HEK293 (cell line): ENCODE measurements at regions not wholly inside any gene's neighbourhood (a gene's known extent, or its start where the extent isn't known, plus 50 kb on each side); places are given as distances from the start of the nearest gene placed in this dataset.

Experiments
- CTCF ChIA-PET: fragments of 350-600 bp; formaldehyde crosslinking; extraction: SDS; loops from one replicate; lab custom pipeline; 2021; ENCODE audit warnings: antibody characterized with exemption; lab: Yijun Ruan, JAX
- POLR2A ChIA-PET: fragments of 300-600 bp; formaldehyde crosslinking; extraction: SDS; loops from one replicate; lab custom pipeline; 2020; ENCODE audit warnings: antibody characterized with exemption, inconsistent platforms; lab: Yijun Ruan, JAX
- H3K27ac ChIP-seq: fragments of 200-500 bp; sonication (Bioruptor generic); 2 replicates; pipeline ENCODE4 v1.5.1; 2014; ENCODE audit warnings: low read depth, low read length, control low read depth, inconsistent platforms; ENCODE audit errors: extremely low read depth
- H3K36me3 ChIP-seq, 2 experiments: fragments of 200-500 bp in 1 of 2; sonication (Bioruptor generic) in 1 of 2; 1 replicate in 1 of 2; 2 replicates in 1 of 2; pipeline ENCODE4 v1.5.1; 2014 to 2017; ENCODE audit warnings: inconsistent platforms in 2 of 2, low read length in 2 of 2; ENCODE audit not compliant: control insufficient read depth in 2 of 2, insufficient read depth in 1 of 2
- H3K4me1 ChIP-seq: fragments of 200-500 bp; sonication (Bioruptor generic); 2 replicates; pipeline ENCODE4 v1.5.1; 2014; ENCODE audit warnings: mild to moderate bottlenecking, low read length, inconsistent platforms; ENCODE audit not compliant: control insufficient read depth, insufficient read depth
- H3K4me3 ChIP-seq: 2 replicates; pipeline ENCODE4 v1.5.1; 2011; ENCODE audit warnings: low read depth, mild to moderate bottlenecking, control low read depth, low read length, moderate library complexity
- H3K9me3 ChIP-seq: fragments of 200-500 bp; sonication (Bioruptor generic); 2 replicates; pipeline ENCODE4 v1.5.1; 2014; ENCODE audit warnings: low read depth, low read length, inconsistent platforms; ENCODE audit not compliant: control insufficient read depth, insufficient read depth
- BCL6B ChIP-seq: fragments of 450-650 bp; formaldehyde crosslinking; IDR thresholded peaks from 2 replicates; pipeline ENCODE4 v1.5.1; 2017; ENCODE audit warnings: missing biosample characterization, missing genetic modification characterization
- HIC1 ChIP-seq: fragments of 450-650 bp; formaldehyde crosslinking; IDR thresholded peaks from 2 replicates; pipeline ENCODE4 v1.5.1; 2016; ENCODE audit warnings: missing biosample characterization, missing genetic modification characterization
- KLF8 ChIP-seq: fragments of 450-650 bp; formaldehyde crosslinking; IDR thresholded peaks from 2 replicates; pipeline ENCODE4 v1.5.1; 2016; ENCODE audit warnings: missing biosample characterization, missing genetic modification characterization
- OSR2 ChIP-seq: fragments of 450-650 bp; formaldehyde crosslinking; IDR thresholded peaks from 2 replicates; pipeline ENCODE4 v1.5.1; 2016; ENCODE audit warnings: missing biosample characterization, missing genetic modification characterization
- PATZ1 ChIP-seq: fragments of 450-650 bp; formaldehyde crosslinking; IDR thresholded peaks from 2 replicates; pipeline ENCODE4 v1.5.1; 2016; ENCODE audit warnings: missing biosample characterization, missing genetic modification characterization
- PBX3 ChIP-seq: sonication (generic); formaldehyde crosslinking; IDR thresholded peaks from 2 replicates; pipeline ENCODE4 v1.8.1; 2022; ENCODE audit warnings: mild to moderate bottlenecking, moderate library complexity, missing genetic modification reagents
- WT1 ChIP-seq: fragments of 450-650 bp; formaldehyde crosslinking; IDR thresholded peaks from 2 replicates; pipeline ENCODE4 v1.5.1; 2016; ENCODE audit warnings: missing biosample characterization, missing genetic modification characterization
- ZBTB1 ChIP-seq: fragments of 450-650 bp; formaldehyde crosslinking; IDR thresholded peaks from 2 replicates; pipeline ENCODE4 v1.5.1; 2016; ENCODE audit warnings: missing biosample characterization, missing genetic modification characterization
- ZEB2 ChIP-seq: fragments of 450-650 bp; formaldehyde crosslinking; IDR thresholded peaks from 2 replicates; pipeline ENCODE4 v1.5.1; 2016; ENCODE audit warnings: missing biosample characterization, missing genetic modification characterization
- ZNF112 ChIP-seq: fragments of 450-650 bp; formaldehyde crosslinking; IDR thresholded peaks from 2 replicates; pipeline ENCODE4 v1.5.0; 2017; ENCODE audit warnings: missing biosample characterization, missing genetic modification characterization
- ZNF148 ChIP-seq: fragments of 450-650 bp; formaldehyde crosslinking; IDR thresholded peaks from 2 replicates; pipeline ENCODE4 v1.5.0; 2017; ENCODE audit warnings: missing biosample characterization, missing genetic modification characterization, borderline replicate concordance
- ZNF18 ChIP-seq: fragments of 450-650 bp; formaldehyde crosslinking; IDR thresholded peaks from 2 replicates; pipeline ENCODE4 v1.5.1; 2016; ENCODE audit warnings: missing biosample characterization, missing genetic modification characterization
- ZNF302 ChIP-seq: fragments of 450-650 bp; formaldehyde crosslinking; IDR thresholded peaks from 2 replicates; pipeline ENCODE4 v1.5.1; 2016; ENCODE audit warnings: missing biosample characterization, missing genetic modification characterization, low read depth
- ZNF350 ChIP-seq: fragments of 450-650 bp; formaldehyde crosslinking; IDR thresholded peaks from 2 replicates; pipeline ENCODE4 v1.5.0; 2017; ENCODE audit warnings: missing biosample characterization, mild to moderate bottlenecking, missing genetic modification characterization
- ZNF37A ChIP-seq: fragments of 450-650 bp; IDR thresholded peaks from 2 replicates; pipeline ENCODE4 v1.5.1; 2018; ENCODE audit warnings: missing biosample characterization, missing genetic modification characterization
- ZNF521 ChIP-seq: fragments of 450-650 bp; formaldehyde crosslinking; IDR thresholded peaks from 2 replicates; pipeline ENCODE4 v1.5.1; 2017; ENCODE audit warnings: missing biosample characterization, mild to moderate bottlenecking, missing genetic modification characterization
- ZNF561 ChIP-seq: fragments of 450-650 bp; IDR thresholded peaks from 2 replicates; pipeline ENCODE4 v1.5.1; 2018; ENCODE audit warnings: missing biosample characterization, missing genetic modification characterization, borderline replicate concordance
- ZNF580 ChIP-seq: fragments of 450-650 bp; formaldehyde crosslinking; IDR thresholded peaks from 2 replicates; pipeline ENCODE4 v1.5.1; 2016; ENCODE audit warnings: missing biosample characterization, missing genetic modification characterization
- ZNF660 ChIP-seq: fragments of 450-650 bp; IDR thresholded peaks from 2 replicates; pipeline ENCODE4 v1.5.1; 2018; ENCODE audit warnings: missing biosample characterization, mild to moderate bottlenecking, missing genetic modification characterization
- ZNF707 ChIP-seq: fragments of 450-650 bp; formaldehyde crosslinking; IDR thresholded peaks from 2 replicates; pipeline ENCODE4 v1.5.1; 2016; ENCODE audit warnings: missing biosample characterization, missing genetic modification characterization
- ZNF830 ChIP-seq: fragments of 450-650 bp; IDR thresholded peaks from 2 replicates; pipeline ENCODE4 v1.5.0; 2018; ENCODE audit warnings: missing biosample characterization, missing genetic modification characterization, low read depth, mild to moderate bottlenecking, moderate library complexity
- ZSCAN16 ChIP-seq: fragments of 450-650 bp; formaldehyde crosslinking; IDR thresholded peaks from 2 replicates; pipeline ENCODE4 v1.5.1; 2016; ENCODE audit warnings: missing biosample characterization, missing genetic modification characterization
- ZSCAN4 ChIP-seq: fragments of 450-650 bp; formaldehyde crosslinking; IDR thresholded peaks from 2 replicates; pipeline ENCODE4 v1.5.1; 2017; ENCODE audit warnings: missing biosample characterization, missing genetic modification characterization

- TF ChIP-seq PBX3 (CRISPR knock-in tag) (no peak), ZNF561 (tag by site-specific recombination) (no peak), ZEB2 (tag by site-specific recombination) (no peak), OSR2 (no peak)
- Histone ChIP-seq H3K4me3 (no peak overlapping the region), H3K9me3 (no peaks in the 10 kb centered on the region), H3K4me1 (no peaks in the 10 kb centered on the region), H3K36me3 (no peaks in the 10 kb centered on the region), H3K27ac (no peak overlapping the region)
- ChIA-PET POLR2A (no interaction called here), CTCF (interaction anchor here (0.5 to 0.6 kb wide), 2 partner anchors 28 to 109 kb away, joined by 3 to 4 read pairs; no protein-coding TSS in a partner anchor)
Measured at GRCh38 chr7:32150589-32150988, 80.4 kb upstream of the PDE1C start.

GRCh38 chr7:32150039-32150438 lies 79.8 kb upstream of the PDE1C start:
- Histone ChIP-seq H3K9me3 (no peaks in the 10 kb centered on the region), H3K27ac (no peak overlapping the region), H3K36me3 (no peaks in the 10 kb centered on the region), H3K4me1 (no peaks in the 10 kb centered on the region), H3K4me3 (no peak overlapping the region)
- ChIA-PET POLR2A (no interaction called here), CTCF (interaction anchor here (0.6 kb wide), 1 partner anchor 29 kb away, joined by 3 read pairs; no protein-coding TSS in a partner anchor)
- TF ChIP-seq ZSCAN16 (tag by site-specific recombination) (no peak), ZNF580 (tag by site-specific recombination) (no peak), ZNF302 (no peak), ZNF350 (tag by site-specific recombination) (no peak), ZSCAN4 (tag by site-specific recombination) (no peak), ZNF148 (tag by site-specific recombination) (no peak), PATZ1 (tag by site-specific recombination) (no peak), ZNF112 (no peak), KLF8 (tag by site-specific recombination) (no peak), HIC1 (tag by site-specific recombination) (no peak), ZNF37A (no peak), ZNF830 (tag by site-specific recombination) (no peak), WT1 (tag by site-specific recombination) (no peak), ZBTB1 (tag by site-specific recombination) (no peak), BCL6B (no peak), ZNF18 (tag by site-specific recombination) (no peak), ZNF707 (tag by site-specific recombination) (no peak), ZNF521 (tag by site-specific recombination) (no peak), ZNF660 (tag by site-specific recombination) (no peak)
